NCI-H2227 treated with DMSO at 0.1 percent for 48 hours (cell line): ENCODE measurements at regions not wholly inside any gene's neighbourhood (a gene's known extent, or its start where the extent isn't known, plus 50 kb on each side); places are given as distances from the start of the nearest gene placed in this dataset.
A peak's percentile ranks its signal among the peaks of the same experiment; 100 is the strongest.

Source experiments
- DNase-seq: peaks from one replicate; lab custom pipeline; 2025; lab: John Stamatoyannopoulos, UW

DNA sequence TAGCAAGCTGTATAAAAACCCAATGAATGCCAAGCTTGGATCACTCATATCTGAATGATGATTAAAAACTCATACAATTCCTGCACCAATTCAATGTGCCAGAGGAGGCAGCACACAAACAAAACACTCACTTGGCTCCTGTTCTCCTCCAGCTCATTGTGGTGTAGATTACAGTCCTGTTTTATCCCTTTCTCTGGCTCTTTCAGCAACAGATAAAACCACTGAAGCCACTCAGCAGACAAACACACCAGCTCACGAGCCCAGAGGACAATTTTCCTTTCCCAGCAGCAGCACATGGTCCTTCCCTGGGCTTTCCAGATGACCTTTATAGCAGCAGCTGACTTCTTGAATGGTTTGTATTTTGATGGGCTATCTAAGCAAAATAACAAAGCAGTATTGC is 107.3 kb upstream of the STARD3NL start:
- no peak for DNase-seq

DNA sequence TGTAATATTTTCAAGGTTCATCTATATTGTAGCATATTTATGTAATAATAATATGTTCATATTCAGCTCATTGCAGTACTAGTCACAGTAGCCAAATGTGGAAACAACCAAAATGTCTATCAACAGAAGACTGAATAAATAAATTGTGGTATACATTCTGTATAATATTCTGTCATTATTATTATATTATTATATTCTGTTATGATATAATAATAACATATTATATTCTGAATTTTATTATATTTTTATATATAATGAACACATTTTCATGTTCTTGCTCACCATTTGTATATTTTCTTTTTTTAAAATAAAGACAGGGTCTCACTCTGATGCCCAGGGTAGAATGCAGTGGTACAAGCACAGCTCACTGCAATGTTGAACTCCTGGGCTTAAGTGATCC is 91.2 kb upstream of the STARD3NL start:
- no peak for DNase-seq

DNA sequence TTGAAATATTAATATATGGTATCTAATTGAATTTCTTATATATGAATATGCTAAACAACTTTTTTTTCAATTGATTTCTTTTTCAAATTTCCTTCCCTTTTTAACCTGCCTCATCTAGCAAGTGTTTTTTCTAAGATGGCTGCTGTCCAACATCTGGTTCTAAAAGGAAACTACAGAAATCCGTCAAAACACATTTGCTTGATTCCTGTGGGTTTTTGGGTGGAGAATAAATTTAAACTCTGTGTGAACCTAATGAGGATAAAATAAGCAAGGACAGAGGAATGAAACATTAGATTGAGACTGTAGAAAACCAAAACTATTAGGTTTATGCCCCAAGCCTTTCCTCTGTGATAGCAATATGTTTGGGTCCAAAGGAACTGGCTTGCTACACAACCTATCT is 75.5 kb upstream of the STARD3NL start:
- DNase-seq: no peak

DNA sequence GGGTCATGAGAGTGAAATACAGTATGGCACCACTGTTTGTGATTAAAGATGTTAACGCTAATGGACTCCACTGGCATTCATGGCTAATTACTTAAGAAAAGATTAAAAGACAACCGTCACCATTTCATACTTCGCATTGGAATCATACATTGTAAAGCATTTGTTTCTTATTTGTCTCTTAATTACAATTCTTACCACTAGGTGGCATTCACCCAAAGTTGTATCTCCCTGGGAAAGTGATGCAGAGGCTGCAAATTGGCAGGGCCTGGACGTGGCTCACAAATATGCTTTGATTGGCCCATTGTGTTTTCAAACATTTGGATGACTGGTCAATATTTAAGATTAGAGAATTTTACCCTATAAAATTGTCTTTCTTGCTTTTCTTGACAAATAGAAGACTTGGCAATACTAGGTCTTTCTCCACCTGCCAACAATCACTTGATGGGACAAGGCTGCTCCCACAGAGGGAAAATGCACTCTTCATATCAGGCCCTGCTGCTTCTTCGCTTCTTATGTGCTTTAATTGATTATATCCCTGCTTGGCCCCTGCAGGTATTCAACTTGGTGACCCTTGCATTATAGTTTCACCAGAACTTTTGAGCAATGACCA is 72.1 kb upstream of the STARD3NL start:
- peak; percentile 6 for DNase-seq

DNA sequence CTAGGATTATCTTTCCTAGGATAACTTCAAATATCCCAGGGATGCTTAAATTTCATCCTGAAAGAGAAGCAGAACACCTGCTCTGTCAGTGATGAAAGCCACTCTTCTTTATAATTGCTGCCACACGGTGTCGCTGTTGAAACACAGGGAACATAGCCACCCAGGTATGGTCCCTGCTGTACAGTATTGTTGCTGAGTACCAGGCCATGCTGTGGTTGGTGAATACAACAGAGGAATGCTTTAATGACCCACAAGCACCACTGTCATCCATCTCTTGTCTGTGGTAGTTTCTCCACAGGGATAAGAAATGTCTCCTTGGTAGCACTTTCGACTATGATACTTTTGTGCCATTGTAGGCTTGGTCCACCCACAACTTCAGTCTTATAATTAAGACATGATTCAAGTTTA is 70.6 kb upstream of the STARD3NL start:
- DNase-seq: peak; percentile 9

DNA sequence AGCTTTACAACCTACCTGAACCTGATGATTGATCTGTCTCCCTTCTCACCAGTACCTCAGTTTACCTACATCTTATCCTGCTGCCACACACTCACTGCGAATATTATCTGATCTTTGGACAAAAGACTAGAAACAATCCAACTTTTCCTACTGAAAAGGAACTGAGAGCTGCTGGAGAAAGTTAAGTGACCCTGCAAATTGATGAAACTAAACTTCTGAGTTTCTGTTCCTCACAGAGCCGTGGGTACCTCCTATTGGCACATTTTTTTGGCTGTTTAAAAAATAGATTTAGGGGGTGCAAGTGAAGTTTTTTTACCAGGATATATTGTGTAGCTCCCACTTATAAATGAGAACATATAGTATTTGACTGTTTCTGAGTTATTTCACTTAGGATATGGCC is 66.0 kb upstream of the STARD3NL start:
- no peak for DNase-seq

DNA sequence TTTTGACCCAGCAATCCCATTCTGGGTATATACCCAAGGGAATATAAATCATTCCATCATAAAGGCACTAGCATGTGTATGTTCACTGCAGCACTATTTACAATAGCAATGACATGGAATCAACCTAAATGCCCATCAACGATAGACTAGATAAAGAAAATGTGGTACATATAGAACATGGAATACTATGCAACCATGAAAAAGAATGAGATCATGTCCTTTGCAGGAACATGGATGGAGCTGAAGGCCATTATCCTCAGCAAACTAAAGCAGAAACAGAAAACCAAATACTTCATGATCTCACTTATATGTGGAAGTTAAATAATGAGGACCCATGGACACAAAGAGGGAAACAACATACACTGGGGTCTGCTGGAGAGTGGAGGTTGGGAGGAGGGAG is 58.0 kb upstream of the STARD3NL start:
- DNase-seq: no peak

DNA sequence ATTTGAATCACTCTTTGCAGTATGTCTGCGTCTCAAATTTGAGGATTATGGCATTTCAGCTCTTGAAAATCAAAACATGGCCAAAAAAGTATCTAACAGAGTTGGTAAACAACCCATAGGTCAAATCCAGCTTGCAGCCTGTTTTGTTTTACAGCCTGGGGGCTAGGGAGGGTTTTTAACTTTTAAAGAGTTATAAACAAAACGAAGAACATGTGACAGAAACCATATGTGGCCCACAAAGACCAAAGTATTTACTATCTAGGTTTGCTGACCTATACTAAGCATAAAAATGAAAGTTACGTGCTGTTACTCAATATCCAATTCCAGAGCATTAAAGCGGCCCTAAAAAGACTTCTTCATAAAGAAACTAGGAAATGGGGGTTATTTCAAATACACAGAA is 55.5 kb upstream of the STARD3NL start:
- DNase-seq: no peak

DNA sequence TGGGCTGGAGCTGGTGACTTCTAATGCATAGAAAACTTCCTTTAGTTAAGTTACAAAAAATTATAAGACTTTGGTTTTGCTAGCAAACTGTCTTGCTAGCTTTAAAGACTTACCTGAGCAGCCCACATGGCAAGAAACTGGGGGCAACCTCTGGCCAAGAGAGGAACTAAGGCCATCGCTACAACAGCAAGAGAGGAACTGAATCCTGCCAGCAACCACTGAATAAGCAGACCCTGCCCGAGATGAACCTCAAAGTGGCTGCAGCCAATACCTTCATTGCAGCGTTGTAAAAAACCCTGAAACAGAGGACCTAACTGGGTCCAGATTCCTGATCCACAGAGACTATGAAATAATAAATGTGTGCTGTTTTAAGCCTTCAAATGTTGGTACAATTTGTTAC is 54.6 kb upstream of the STARD3NL start:
- DNase-seq: no peak

DNA sequence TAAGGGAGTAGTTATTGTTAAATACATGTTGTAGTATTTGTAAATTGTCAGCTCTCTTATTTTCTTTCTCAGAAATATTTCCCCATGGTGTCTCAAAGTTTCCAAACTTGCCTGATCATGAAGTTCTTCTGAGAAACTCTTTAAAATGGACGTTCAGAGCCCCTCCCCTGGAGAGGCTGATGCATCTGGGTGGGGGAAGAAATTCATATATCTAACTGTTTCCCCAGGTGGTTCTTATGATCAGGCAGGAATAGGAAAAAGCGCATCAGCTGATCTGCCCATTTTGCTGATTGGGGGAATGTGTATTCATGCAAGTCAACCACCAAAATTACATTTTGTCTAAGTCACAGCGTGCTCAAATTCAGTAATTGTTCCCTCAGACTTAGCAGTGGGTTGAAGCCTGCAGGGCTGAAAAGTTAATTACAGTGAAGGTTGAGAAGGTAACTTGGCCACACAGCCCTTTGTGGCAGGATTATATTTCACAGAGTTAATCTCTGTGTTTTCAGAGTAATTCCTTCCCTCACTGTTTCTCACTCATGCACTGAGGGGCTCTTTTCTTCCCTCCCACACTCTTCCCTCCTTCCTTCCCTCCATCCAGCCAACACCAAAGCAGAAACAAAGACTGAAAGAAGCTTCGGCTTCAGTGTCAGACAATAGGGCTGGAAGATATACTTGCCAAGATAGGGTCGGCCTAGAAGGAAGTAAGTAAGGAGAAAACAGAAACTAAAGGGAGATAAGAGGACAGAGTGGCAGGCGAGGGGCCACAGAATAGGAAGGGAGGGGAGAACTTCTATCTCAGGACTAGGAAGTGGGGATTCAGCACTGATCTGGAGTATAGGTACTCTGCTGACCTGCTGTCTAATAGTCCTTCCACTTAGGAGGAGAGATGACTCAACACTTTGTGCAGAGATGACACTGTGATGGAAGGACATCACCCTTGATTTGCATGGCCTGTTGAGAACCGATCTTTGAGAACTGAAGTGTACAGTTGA is 50.5 kb upstream of the STARD3NL start:
- no peak for DNase-seq
